Stomach (tissue), 4 donors: ENCODE measurements at regions not wholly inside any gene's neighbourhood (a gene's known extent, or its start where the extent isn't known, plus 50 kb on each side); places are given as distances from the start of the nearest gene placed in this dataset.

Source experiments
- CTCF ChIP-seq, 7 experiments: fragments of 450-650 bp in 4 of 7; fragments of 200-600 bp in 3 of 7; sonication (generic) in 3 of 7; IDR thresholded peaks; one replicate each; pipeline ENCODE4 v1.5.1; 2016 to 2019; ENCODE audit warnings: antibody characterized with exemption in 7 of 7, control low read depth in 2 of 7, mild to moderate bottlenecking in 1 of 7
- EP300 ChIP-seq: sonication (generic); formaldehyde crosslinking; IDR thresholded peaks from one replicate; pipeline ENCODE4 v1.6.1; 2017; ENCODE audit warnings: antibody characterized with exemption
- POLR2A ChIP-seq, 4 donors: fragments of 450-650 bp; IDR thresholded peaks; one replicate each; pipeline ENCODE4 v1.6.1; 2016; ENCODE audit warnings: antibody characterized with exemption in 4 of 4, control low read depth in 2 of 4, mild to moderate bottlenecking in 1 of 4, moderate library complexity in 1 of 4
- POLR2AphosphoS5 ChIP-seq, 3 donors: sonication (generic); formaldehyde crosslinking; IDR thresholded peaks; one replicate each; pipeline ENCODE4 v1.6.1; 2016; ENCODE audit warnings: antibody characterized with exemption in 3 of 3

GRCh38 chr2:151191001-151191400 is 70.7 kb downstream of the RBM43 start:
- TF ChIP-seq CTCF (IDR thresholded peaks at IDR 0.05) (no peak), POLR2A (IDR thresholded peaks at IDR 0.05) (no peak), EP300 (no peak), POLR2AphosphoS5 (IDR thresholded peaks at IDR 0.05) (no peak)
